Epidermal melanocyte (primary cell): ENCODE measurements at regions not wholly inside any gene's neighbourhood (a gene's known extent, or its start where the extent isn't known, plus 50 kb on each side); places are given as distances from the start of the nearest gene placed in this dataset.

Source experiments
- DNase-seq: peaks from one replicate; pipeline ENCODE4 v3.0.0; 2011; ENCODE audit warnings: low spot score; ENCODE audit not compliant: insufficient read length

DNA sequence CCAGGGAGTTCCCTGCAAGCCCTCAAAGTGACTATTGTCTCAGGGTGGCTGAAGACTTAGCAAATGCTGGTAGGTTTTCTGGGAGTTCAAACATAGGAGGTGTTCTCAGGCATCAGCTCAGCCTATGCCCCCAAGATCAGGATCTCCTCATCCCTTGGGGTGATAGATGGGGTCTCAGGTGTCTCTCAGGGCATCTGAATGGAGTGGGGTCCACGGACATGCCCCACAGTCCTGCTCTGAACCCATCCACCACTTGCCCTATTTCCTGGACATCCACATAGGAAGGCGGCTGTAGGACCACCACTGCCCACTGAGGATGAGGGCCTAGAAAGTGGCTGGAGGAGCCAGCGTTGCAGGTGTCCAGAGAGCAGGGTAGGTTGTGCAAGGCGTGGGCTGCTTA lies 287.0 kb upstream of the CXCR4 start:
- DNase-seq, result no peak

DNA sequence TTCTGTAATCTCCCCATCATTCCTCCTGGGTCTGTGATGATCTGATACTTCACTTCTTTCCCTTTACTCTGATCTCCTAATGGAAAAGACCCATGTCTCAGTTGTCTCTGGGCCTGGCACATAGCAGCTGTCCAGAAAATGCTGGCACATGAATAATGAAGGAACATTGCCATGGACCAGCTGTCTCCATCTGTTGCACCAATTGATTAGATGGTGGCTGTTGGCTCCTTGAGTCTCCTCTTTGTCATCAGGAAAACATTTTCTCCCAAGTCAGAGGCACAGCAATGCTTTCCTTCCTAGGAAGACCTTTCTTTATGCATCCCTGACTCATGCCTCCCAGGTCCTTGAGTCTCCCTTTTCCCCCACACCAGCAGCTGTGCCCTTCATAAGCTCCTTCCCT lies 286.2 kb upstream of the CXCR4 start:
- DNase-seq, result no peak

DNA sequence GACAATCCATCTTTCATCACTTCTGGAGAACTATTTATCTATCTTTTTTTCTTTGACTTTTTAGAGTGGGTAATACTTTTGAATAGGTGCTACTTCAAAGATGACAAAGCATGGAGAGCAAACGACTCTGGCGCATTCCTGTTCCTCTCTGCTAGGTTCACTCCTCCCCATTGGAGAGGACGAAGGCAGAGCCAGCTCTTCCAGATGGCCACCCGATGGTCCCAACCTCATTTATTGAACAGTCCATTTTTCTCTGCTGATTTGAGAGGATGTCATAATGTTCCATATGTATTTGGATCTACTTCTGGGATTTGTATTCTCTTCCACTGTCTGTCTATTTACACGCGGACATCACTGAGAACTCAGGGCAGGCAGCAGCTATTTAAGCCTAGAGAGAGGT lies 284.3 kb upstream of the CXCR4 start:
- no peak for DNase-seq

DNA sequence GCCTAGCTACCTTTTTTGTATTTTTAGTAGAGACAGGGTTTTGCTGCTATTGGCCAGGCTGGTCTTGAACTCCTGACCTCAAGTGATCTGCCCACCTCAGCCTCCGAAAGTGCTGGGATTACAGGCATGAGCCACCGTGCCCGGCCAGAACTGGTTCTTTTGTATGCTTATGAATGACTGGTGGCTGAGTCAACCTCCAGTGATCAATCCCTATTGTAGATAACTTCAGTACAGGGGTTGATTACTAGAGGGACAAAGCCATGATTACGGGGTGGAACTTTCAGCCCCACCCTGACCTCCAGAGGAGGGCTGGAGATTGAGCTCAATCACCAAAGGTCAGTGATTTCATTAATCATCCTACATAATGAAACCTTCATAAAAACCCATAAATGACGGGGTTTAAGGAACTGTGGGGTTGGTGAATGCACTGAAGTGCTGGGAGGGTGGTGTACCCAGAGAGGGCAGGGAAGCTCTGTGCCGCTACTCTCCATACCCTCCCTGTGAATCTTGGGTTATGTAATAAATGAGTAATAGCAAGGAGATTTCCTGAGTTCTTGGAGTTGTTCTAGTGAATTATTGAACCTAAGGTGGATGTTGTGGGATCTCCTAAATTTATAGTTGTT lies 281.8 kb upstream of the CXCR4 start:
- DNase-seq, result no peak

DNA sequence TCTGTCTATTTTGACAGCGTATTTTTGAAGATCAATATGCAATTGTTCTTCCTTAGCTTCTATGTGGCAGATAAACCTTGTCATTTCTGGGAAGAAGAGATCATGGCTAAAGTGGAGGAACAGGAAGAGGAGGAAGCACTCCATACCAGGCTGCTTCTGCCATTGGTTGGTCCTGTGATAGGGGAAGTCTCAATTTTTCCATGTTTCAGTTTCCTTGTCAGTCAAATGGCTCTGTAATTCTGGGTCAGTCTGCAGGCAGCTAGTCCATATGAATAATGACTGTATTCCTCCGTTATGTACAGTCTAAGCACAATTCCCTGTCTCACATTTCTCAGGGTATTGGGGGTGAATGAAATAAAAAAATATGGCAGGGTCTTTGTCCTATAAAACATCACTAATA lies 277.6 kb upstream of the CXCR4 start:
- no peak for DNase-seq

DNA sequence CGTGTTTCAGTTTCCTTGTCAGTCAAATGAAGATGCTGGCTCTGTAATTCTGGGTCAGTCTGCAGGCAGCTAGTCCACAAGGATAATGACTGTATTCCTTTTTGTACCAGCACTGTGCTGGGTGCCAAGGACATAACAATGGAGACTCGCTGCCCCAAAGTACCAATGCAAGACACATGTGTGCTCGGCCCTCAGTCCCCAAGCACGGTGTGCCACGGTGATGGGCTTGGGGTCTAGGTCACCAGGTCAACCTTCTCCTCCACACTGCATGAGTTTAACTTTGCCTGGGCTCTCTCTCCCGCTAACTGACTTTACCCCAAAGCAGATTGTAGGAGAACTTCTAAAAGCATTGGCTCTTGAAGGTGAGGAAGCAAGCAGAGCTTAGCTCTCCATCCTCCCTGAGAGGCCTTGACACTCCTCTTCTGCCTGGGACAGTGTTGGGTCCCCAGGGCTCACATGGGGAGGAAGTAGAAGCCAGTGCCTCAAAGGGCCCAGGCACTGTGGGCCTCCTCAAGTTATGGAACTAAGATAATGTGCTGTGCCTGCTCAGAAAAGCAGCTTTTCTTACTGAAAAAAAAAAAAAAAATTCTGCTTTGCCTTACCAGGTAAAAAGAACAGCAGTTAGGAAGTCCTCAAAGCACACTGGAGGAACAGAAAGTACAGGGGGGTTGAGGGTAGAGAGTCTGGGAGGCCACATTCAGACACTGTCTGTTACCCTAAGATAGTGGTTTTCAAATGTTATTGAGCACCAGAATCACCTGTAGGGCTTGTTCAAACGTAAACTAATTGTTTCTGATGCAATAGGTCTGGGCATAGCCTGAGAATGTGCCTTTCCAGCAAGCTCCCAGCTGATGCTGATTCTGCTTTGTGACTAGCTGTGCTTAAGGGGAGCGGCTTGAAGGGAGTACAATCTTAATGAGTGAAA lies 276.4 kb upstream of the CXCR4 start:
- DNase-seq, result no peak

DNA sequence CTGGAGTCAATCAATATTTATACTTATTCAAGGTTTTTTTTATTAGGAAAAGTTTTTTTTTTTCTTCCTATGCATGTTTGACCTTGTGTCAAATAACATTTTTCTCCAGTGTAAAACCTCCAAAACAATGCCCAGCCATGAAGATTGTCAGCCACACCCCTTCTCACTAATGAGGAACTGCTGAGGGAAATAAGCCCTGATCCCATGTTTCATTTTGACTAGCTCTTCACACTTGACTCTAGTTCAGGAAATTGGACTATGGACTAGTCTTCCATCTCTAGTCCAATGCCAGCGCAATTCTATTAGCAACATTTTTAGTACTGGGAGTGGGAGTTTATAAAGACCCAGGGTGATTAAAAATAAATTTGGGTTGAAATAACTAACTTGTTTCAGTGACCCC lies 275.6 kb upstream of the CXCR4 start:
- DNase-seq, result no peak

DNA sequence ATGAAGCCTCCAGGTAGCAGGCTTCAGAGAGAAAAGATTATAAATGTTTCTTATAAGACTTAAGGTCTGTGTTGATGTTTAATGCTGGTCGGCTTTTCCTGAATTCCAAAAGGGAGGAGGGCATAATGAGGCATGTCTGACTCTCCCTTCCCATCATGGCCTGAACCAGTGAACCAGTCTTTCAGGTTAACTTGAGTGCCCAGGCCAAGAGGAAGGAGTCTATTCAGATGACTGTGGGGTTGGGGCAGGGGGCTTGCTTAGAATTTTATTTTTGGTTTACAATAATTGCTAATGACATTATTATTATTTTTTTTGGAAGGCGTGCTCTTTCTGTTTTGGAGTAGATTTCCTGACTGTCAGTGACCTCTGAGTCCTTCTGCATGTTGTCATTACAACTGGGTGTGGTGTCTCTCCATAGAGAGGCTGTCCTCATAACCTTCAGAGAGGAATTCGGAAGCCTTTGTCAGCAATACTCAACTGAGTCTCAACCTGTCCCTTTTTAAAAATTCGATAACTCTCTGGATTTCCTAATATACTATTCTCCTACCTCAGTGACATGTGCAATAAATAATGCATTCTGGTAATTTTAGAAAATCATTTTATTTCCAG lies 275.1 kb upstream of the CXCR4 start:
- DNase-seq, result no peak

DNA sequence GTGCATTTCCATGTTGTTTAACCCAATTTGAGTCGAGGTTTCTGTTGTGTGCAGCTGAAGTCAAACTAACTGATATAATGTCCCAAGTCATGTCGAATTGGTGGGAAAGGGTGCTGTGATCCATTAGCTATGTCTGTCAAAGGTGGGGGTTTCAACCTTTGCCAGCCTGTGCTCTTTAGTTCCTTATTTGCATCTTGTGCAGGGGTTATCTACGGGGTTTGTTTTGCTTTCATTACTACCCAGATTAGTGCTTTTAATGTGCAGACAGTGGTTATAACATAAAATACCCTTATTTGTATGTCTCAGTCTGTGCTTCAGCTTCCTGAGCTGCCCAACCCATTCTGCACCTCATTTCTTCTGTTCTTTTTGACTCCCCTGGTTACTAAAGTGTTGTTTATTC lies 271.9 kb upstream of the CXCR4 start:
- no peak for DNase-seq

DNA sequence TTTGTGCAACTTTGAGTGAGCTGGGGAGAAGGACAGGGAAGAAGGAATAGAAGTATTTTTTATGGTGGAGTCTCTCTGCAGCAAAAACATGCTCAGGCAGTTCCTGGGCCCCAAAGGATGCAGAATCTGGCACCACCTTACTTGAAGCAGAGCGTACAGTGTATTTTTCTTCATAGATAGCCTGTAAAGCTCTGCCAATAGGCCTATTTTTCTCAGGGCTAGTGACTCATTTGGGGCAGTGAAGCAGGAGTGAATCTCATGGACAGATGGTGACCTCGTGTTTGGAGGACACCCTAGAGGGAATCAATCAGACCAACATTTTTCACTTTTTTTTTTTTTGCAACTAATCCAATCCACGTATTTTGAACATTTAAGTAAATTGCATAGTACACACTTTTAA lies 268.1 kb upstream of the CXCR4 start:
- DNase-seq, result no peak

DNA sequence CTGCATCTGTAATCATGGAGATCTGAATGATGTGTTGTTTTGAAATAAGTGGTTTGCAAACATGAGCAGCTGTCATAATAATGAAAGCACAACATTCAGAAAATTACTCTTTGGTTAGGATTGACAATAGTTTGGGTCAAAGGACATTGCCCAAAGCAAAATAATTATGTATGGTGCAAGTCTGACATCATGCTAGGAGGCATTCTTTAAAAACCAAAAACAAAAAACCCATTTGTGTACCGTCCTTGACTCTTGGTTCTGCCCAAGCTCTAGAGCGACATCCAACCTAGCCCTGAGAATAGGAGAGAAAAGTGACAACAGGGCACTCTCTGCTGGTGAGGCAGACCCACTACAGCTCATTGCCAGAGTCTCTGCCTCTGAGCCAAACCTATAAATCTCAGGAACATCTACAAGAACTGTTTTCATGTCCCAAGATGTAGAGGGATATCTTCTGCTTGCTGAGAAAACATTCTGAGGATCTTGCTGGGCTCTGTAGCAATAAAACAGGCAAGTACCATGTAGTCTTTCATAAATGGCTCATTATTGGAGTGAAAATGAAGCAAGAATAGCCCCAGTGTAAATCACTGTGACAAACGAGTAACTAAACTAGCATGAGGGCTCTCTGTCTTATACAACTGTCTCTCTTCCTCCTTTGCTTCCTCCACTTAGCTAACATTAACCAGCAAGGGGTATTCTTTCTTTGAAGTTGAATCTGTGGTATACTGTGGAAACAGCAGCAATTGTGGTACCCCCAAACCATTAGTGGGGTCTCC lies 266.8 kb upstream of the CXCR4 start:
- no peak for DNase-seq

DNA sequence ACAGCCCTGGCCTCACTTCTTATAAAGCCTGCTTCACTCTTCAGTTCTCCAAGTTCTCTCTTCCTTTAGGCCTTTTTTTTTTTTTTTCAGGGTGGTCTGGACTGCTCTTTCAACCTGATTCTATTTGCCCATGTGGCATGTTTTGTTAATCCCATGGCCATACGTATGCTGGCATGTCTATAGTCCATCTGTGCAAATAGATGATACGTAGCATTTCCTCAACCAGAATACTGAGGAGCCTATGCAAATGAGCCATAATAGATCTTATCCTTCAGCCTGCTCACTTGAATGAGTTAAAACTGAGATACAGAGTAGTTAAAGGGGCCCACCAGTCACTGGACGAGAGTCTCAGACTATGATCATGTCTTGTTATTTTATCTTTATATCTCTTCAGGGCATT lies 265.2 kb upstream of the CXCR4 start:
- no peak for DNase-seq

DNA sequence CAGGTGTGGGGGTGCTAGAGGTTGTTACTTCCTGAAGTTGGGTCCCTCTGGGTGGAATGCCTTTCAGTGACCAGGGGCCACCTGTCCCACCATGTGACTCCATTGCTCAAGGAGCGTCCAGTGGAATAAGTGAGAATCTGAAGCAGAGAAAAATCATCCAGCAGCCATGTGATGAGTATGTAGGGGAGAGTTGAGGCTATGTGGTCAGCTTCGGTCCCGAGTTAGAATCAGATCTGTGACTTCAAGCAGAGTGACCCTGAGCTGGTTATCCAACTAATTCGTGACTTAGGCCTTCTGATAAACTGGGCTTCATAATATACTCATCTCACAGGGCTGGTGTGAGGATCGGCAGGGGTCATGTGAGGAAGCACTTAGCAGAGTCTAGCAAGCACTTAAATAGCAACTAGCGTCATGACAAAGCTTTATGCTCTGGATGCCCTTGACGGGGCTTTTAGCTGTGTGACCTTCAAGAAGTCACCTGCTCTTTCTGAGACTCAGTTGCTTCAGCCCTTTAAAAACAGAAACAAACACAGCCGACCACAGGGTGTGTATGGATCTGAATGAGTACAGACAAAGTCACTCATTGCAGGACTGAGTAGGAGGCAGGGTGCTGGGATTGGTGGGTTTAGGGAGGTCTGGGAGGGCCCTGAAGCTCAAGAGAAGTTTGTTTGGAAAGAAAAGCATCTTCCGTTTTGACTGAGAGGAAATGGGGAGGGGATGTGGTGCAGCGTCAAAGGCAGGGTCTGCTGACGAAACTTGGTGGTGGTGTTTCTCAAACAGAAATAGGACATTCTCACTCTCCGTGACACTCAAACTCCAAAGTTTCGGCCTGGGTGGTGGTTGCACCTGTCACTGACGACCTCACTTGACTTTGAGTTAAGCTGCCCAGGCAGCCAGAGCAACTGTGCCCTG lies 264.0 kb upstream of the CXCR4 start:
- DNase-seq, result no peak

DNA sequence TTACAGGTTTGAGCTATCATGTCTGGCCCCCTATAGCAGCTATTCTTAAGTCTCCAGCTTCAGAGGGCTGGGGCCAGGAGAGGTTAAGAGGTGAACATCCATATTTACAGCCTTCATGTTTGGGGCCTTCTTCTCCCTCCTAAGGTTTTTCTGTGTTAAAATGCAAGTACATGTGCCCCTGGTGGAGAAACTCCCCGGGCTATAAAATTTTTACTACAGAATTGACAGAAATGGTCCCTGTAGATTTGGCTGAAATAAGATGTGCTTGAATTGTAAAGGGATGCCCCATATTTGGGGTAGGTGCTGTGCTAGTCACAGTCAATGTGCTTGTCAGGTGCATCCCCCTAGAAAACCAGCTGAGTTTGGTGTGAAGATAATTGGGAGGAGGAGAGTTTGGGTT lies 263.3 kb upstream of the CXCR4 start:
- no peak for DNase-seq

DNA sequence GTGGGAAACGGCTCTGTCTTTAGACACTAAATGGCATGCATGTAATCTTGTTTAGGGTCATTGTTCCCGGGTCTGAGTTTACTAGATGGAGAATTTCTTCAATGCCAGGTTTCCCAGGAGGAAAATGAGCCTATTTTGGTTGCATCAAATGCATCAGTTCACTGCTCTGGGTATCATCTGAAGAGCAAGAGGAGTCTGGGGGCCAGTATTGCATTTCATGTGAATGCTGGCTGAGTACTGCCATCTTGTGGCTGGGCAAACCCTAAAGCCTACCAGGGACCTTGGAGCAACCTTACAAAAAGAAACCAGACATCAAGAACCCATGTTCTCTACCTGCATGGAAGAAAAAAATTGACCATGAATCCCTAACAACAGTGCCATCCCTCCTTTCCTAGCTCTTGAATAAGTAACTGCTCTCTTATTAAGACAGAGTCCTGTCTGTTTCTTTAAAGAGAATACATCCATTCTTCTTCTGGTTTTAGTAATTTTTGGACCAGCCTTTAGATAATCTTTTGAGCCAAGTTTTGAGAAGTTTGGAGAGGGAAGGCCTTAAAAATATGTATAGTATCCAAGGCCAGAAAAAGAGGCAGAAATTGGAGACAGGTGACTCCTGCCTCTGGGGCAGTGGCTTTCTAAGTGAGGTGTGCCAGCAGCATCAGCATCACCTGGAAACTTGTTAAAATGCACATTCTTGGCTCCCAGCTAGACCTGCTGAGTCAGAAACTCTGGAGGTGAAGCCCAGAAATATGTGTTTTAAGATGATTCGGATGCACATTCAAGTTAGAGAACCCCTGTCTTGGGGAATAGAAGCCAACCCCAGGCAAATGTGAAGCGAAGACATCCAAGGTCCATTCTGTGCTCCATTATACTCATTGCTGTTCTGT lies 261.0 kb upstream of the CXCR4 start:
- DNase-seq, result no peak

DNA sequence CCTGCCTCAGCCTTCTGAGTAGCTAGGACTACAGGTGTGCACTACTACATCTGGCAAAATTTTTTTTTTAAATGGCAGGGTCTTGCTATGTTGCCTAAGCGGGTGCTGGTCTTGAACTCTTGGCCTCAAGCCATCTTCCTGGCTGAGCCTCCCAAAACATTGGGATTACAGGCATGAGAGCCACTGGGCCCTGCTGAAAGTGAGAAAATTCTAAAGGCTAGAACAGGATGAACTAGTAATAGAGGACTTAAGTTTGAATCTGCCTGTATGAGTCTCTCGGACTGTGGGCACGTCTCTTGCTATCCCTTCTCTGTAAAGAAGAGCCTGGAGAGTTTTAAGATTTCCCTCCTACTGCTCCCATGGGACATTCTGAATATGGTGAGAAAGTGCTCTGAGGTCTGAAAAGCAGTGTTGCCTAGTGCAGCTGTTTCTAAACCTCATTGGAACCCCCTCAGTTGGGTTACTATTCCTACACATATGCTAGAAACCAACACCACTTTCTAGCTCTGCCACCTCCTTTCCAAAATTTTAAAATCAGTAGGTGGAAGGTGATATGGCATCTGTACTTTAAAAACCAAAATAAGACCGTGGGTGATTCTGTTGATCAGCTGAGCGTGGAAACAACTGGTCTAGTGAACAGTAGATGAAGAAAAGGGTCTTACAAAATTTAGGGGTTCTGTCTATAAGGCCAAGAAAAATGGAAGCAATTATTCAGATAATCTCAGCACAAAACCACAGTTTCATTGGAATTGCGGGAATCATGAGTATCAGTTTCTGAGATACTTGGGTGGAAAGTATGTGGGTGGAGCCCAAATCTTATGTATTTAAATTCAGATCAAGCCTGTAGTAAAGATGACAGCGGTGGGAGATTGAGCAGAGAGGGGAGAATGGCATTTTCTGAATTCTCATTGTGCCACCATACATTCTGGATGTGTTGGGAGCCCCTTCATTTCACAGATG lies 259.8 kb upstream of the CXCR4 start:
- DNase-seq, result no peak

DNA sequence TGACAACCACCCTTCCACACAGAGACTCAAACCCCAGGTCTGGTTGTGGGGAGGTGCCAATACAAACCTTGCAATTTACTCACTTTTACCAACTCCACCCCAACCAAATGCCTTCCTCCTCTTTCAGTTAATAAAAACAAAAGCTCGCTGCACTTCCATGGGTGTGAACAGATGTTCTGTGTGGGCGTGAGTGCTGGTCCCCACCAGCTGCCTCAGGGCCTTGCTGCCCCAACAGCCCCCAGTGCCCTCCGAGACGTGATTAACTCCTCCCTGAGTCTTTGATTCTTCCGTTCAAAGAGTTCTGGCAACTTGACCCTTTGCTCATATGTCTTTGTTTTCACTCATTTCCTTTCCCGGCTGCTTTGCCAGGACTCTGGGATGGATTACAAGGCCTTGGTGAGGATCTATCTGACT lies 258.9 kb upstream of the CXCR4 start:
- DNase-seq, result no peak

DNA sequence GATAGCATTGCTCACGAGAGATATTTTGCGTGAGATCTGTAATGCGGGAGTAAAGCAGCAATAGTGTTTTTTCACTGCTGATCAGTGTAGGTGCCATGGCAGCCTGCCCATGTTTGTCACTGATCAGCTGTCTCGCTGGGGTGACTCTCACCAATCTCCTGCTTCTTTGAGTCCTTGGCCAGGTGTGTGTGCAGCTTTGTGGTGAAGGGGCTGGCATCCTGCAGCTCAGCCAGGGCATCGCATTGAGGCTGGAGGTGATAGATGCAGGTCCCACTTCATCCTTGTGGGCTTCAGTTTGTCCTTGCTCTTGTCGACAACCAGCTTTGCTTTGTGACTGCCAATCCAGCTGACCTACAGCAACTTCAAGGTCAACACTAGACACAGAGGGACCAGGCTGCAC lies 258.3 kb upstream of the CXCR4 start:
- no peak for DNase-seq
